Kidney (tissue), 13 donors: ENCODE measurements at regions not wholly inside any gene's neighbourhood (a gene's known extent, or its start where the extent isn't known, plus 50 kb on each side); places are given as distances from the start of the nearest gene placed in this dataset.

Experiments
- DNase-seq, 5 donors: peaks; one replicate each; pipeline ENCODE4 v3.0.0-alpha.2; 2013 to 2020
- FAIRE-seq: peaks from 2 replicates; lab custom pipeline; 2012; peaks lifted over from hg19 to GRCh38; lab: Jason Lieb, UNC
- H3K27ac ChIP-seq, 2 donors: one replicate each; pipeline ENCODE4 v1.7.0; 2013; ENCODE audit warnings: low read depth in 2 of 2, low read length in 2 of 2, inconsistent platforms in 1 of 2
- H3K27me3 ChIP-seq: one replicate; pipeline ENCODE4 v1.7.1; 2013; ENCODE audit warnings: low read length, inconsistent platforms; ENCODE audit not compliant: control insufficient read depth, insufficient read depth
- H3K36me3 ChIP-seq, 3 donors: one replicate each; pipeline versions ENCODE4 v1.7.0 to v1.7.1; 2013; ENCODE audit warnings: low read length in 3 of 3, control low read depth in 1 of 3, inconsistent platforms in 1 of 3; ENCODE audit not compliant: insufficient read depth in 3 of 3, control insufficient read depth in 2 of 3
- H3K4me1 ChIP-seq, 3 donors: one replicate each; pipeline versions ENCODE4 v1.7.0 to v1.7.1; 2013; ENCODE audit warnings: low read length in 3 of 3, inconsistent platforms in 1 of 3, low read depth in 1 of 3; ENCODE audit not compliant: control insufficient read depth in 2 of 3, insufficient read depth in 2 of 3
- H3K4me3 ChIP-seq, 3 donors: one replicate each; pipeline versions ENCODE4 v1.7.0 to v1.8.1; 2013; ENCODE audit warnings: low read length in 3 of 3, control low read depth in 1 of 3, inconsistent platforms in 1 of 3
- H3K9ac ChIP-seq, 3 donors: one replicate each; pipeline versions ENCODE4 v1.7.0 to v1.7.1; 2013; ENCODE audit warnings: low read length in 3 of 3, control low read depth in 1 of 3, inconsistent platforms in 1 of 3
- H3K9me3 ChIP-seq, 3 donors: one replicate each; pipeline versions ENCODE4 v1.7.0 to v1.7.1; 2013; ENCODE audit warnings: low read length in 3 of 3, control low read depth in 1 of 3, inconsistent platforms in 1 of 3; ENCODE audit not compliant: control insufficient read depth in 2 of 3, insufficient read depth in 1 of 3
- intact Hi-C: fragments of 100-400 bp; cut with DNase I; formaldehyde crosslinking; loops from one replicate; pipeline ENCODE4 v1.11.1; 2022
- TF ChIP-seq, protein P1 (sequence below): IDR thresholded peaks from 3 replicates; pipeline ENCODE4 v1.5.1; 2012; ENCODE audit warnings: mild to moderate bottlenecking, moderate library complexity, borderline replicate concordance; ENCODE audit not compliant: insufficient read depth; ENCODE audit errors: extremely low read depth
- donor health status: control.
- donor health status: control.
- donor health status: control.
- donor health status: control.
- donor health status: control.
- donor health status: DM: yes; HTN: yes; CAD: no.
- donor health status: Normal renal cell carcinoma (clear cell type).

DNA sequence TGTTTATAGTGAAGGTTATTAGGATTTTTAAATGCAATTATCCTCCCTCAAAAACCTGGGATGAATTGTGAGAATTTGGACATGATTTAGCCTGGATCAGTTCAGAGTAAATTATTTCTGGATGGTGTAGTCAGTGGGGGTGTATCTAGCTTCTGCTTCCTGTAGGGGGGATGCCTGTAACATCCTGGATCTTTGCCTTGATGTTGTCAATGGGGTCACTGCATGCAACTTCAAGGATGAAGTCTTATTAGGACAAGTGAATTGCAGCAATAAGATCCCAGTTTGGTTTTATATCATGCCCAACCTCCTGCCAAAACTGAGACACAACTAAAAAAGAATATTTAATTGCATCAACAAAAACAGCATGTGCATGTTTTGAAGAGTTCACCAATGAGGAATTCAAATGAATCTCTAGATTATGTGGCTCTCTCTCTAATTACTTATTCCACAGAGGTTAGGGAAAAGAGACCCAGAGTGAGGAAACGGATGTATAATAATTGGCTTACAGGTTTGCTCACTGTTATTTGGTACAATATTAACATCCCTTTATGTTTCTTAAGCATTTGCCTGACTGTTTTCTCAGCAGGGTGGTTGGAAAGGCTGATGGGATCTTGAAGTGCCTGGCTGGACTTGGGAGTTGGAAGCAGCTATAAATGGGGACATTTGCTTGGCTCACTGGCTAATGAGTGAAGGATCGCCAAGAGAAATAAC lies 159.8 kb downstream of the HS3ST3B1 start:
- no peak overlapping the region for H3K9ac ChIP-seq

DNA sequence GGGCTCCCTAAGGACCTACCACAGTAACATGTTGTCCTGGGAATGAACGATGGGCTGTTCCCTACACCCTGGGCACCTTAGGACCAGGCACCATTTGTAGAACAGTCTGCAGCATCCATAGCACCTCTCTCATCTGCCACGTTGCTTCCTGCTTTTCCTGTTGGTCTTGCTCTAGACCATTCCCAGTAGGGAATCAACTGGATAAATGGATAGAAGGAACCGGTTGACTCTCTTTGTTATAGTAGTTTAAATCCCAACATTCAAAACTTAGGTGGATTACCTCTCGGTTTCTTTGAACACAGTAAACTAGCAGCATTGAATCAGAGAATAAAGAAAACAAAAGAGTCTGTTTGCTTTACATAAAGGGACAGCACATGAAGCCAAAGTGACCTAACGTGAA lies 159.1 kb downstream of the HS3ST3B1 start:
- H3K27ac ChIP-seq, result no peak overlapping the region
- intact Hi-C loops, result no loop called here
- H3K4me3 ChIP-seq, result no peak overlapping the region
- H3K4me1 ChIP-seq, result peaks cover 0 to 4% (median 2%) of the 10 kb centered on the region in 3 donors
- no peak overlapping the region for H3K9ac ChIP-seq
- H3K9me3 ChIP-seq, result no peaks in the 10 kb centered on the region
- no peaks in the 10 kb centered on the region for H3K27me3 ChIP-seq
- FAIRE-seq (no peak), DNase-seq (no peak)
- H3K36me3 ChIP-seq, result no peaks in the 10 kb centered on the region
- TF ChIP-seq, protein P1, sequence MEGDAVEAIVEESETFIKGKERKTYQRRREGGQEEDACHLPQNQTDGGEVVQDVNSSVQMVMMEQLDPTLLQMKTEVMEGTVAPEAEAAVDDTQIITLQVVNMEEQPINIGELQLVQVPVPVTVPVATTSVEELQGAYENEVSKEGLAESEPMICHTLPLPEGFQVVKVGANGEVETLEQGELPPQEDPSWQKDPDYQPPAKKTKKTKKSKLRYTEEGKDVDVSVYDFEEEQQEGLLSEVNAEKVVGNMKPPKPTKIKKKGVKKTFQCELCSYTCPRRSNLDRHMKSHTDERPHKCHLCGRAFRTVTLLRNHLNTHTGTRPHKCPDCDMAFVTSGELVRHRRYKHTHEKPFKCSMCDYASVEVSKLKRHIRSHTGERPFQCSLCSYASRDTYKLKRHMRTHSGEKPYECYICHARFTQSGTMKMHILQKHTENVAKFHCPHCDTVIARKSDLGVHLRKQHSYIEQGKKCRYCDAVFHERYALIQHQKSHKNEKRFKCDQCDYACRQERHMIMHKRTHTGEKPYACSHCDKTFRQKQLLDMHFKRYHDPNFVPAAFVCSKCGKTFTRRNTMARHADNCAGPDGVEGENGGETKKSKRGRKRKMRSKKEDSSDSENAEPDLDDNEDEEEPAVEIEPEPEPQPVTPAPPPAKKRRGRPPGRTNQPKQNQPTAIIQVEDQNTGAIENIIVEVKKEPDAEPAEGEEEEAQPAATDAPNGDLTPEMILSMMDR, result no peak

More for the DNA sequence above, 159.8 kb downstream of the HS3ST3B1 start:
- H3K9me3 ChIP-seq, result no peaks in the 10 kb centered on the region
- H3K4me1 ChIP-seq, result peaks cover 0 to 4% (median 2%) of the 10 kb centered on the region in 3 donors
- TF ChIP-seq, protein P1, result no peak
- H3K36me3 ChIP-seq, result no peaks in the 10 kb centered on the region
- intact Hi-C loops, result no loop called here
- H3K27me3 ChIP-seq, result no peaks in the 10 kb centered on the region
- FAIRE-seq (no peak), DNase-seq (peak in 1 of 5 donors; percentile 22)
- no peak overlapping the region for H3K27ac ChIP-seq
- no peak overlapping the region for H3K4me3 ChIP-seq

DNA sequence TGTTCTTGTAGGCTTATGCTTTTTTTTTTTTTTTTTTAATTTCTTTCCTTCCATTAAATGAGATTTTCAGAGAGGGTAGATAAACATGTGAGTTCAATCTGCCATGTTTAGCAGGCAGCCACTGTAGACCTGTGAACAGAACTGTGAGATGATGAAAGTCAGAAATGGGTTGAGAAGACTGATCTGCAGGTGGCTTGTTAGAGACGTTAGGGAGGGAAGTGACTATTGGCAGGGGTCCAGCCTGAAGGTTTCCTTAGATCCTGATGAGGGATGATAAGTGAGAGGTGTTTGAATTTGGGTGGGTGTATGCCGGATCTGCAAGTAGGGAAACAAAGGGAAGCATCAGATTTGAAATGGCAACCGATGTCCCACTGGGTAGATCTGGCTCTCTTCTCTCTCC lies 157.8 kb downstream of the HS3ST3B1 start:
- DNase-seq (no peak), FAIRE-seq (no peak)
- Histone ChIP-seq H3K27me3 (no peaks in the 10 kb centered on the region), H3K36me3 (no peaks in the 10 kb centered on the region), H3K4me1 (no peaks in the 10 kb centered on the region), H3K27ac (no peak overlapping the region), H3K9me3 (no peaks in the 10 kb centered on the region), H3K4me3 (no peak overlapping the region), H3K9ac (no peak overlapping the region)
- intact Hi-C loops, result no loop called here
- TF ChIP-seq, protein P1, result no peak

DNA sequence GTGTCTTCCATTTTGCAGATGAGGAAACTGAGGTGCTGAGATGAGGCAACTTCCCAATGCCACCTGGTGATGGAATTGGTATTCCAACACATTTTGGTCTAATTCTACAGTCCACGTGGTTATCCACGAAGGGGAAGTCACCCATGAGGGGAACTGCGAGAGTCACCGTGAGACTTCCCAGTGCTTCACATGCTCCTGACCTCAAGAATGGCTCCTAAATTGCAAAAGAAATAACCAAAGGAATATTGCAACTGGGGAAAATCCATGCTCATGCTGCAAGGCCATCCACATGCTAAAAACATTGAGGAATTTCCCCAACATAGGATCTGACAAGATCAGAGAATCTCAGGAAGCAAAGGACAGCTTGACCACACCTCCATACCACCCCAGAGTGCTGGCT lies 153.9 kb downstream of the HS3ST3B1 start:
- TF ChIP-seq, protein P1, result no peak
- no peak overlapping the region for H3K27ac ChIP-seq
- H3K9me3 ChIP-seq, result no peaks in the 10 kb centered on the region
- H3K36me3 ChIP-seq, result no peaks in the 10 kb centered on the region
- intact Hi-C loops, result no loop called here
- no peak for DNase-seq
- no peaks in the 10 kb centered on the region for H3K27me3 ChIP-seq
- no peaks in the 10 kb centered on the region for H3K4me1 ChIP-seq
- H3K4me3 ChIP-seq, result no peak overlapping the region
- no peak for FAIRE-seq
- H3K9ac ChIP-seq, result no peak overlapping the region
